ENCODE measurements at regions not wholly inside any gene's neighbourhood (a gene's known extent, or its start where the extent isn't known, plus 50 kb on each side); places are given as distances from the start of the nearest gene placed in this dataset.

DNA sequence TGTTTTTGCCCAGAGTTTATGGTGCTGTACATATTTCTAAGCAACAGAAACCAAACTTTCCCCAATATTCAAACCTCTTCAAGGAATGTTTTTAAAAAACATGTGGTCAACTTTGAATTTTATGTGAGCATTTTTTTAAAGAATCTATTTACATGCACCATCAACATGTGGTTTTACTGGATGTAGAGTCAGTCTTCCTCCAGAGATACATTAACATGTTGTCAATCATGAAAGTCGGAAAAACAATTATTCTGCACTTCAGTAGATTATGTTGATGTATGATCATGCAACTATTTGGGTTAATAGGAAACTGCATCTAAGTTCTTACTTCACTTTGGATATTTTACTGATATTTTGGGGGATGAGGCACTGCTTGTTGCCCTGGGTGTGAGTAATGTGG is 208.6 kb downstream of the FOXL1 start (continued):
- no peak for TF ChIP-seq NR2F2 (IDR thresholded peaks at IDR 0.05)
- TF ChIP-seq, protein P1, sequence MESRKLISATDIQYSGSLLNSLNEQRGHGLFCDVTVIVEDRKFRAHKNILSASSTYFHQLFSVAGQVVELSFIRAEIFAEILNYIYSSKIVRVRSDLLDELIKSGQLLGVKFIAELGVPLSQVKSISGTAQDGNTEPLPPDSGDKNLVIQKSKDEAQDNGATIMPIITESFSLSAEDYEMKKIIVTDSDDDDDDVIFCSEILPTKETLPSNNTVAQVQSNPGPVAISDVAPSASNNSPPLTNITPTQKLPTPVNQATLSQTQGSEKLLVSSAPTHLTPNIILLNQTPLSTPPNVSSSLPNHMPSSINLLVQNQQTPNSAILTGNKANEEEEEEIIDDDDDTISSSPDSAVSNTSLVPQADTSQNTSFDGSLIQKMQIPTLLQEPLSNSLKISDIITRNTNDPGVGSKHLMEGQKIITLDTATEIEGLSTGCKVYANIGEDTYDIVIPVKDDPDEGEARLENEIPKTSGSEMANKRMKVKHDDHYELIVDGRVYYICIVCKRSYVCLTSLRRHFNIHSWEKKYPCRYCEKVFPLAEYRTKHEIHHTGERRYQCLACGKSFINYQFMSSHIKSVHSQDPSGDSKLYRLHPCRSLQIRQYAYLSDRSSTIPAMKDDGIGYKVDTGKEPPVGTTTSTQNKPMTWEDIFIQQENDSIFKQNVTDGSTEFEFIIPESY (IDR thresholded peaks at IDR 0.05), result no peak
- TF ChIP-seq FOXA2 (IDR thresholded peaks at IDR 0.05), result no peak
- no peak for TF ChIP-seq TAF1 (conservative IDR thresholded peaks at IDR 0.05)
- TF ChIP-seq, protein P2, sequence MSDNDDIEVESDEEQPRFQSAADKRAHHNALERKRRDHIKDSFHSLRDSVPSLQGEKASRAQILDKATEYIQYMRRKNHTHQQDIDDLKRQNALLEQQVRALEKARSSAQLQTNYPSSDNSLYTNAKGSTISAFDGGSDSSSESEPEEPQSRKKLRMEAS (IDR thresholded peaks at IDR 0.05), result no peak
- TF ChIP-seq SP1 (IDR thresholded peaks at IDR 0.05), result no peak
- no peak for TF ChIP-seq RAD21 (IDR thresholded peaks at IDR 0.05)
- no peak for TF ChIP-seq HNF4A (conservative IDR thresholded peaks at IDR 0.05)
- TF ChIP-seq YY1 (IDR thresholded peaks at IDR 0.05), result no peak

DNA sequence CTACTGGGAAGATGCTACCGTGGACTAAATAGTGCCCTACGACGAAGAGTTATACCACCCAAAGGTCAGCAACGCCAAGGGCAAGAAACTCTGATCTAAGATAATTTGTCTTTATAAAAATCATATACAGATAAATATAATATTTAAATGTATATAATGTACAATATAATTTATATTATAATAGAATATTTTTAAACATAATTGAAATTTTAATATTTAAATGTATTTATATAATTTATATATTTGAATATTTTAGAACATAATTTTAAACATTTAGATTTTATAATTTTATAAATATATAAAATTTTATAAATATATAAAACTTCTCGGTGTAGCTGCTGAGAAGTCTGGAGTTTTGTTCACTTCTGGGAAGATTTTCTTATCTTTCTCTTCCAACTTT is 209.2 kb downstream of the FOXL1 start:
- no peaks in the 10 kb centered on the region for H3K9me3 ChIP-seq (ENCODE audit: control insufficient read depth in 4 of 4, low read length in 3 of 4)
- no peak overlapping the region for H3K4me3 ChIP-seq (ENCODE audit: low read depth in 1 of 3, low read length in 3 of 3)
- H3K27ac ChIP-seq (ENCODE audit: low read depth in 1 of 2, low read length in 2 of 2), result no peak overlapping the region
- peaks cover 0 to 11% (median 3%) of the 10 kb centered on the region in 4 donors for H3K27me3 ChIP-seq (ENCODE audit: control insufficient read depth in 4 of 4, insufficient read depth in 4 of 4, low read length in 3 of 4)
- DNase-seq (ENCODE audit: low spot score), result no peak
- TF ChIP-seq NR2F2 (IDR thresholded peaks at IDR 0.05) (no peak), SP1 (IDR thresholded peaks at IDR 0.05) (no peak)
- WGBS, result 79% methylated on average over 5 of the region's 5 CpGs
- no peak overlapping the region for H3K9ac ChIP-seq (ENCODE audit: low read depth in 1 of 2, low read length in 2 of 2)
- no peaks in the 10 kb centered on the region for H3K4me1 ChIP-seq (ENCODE audit: control insufficient read depth in 4 of 4, insufficient read depth in 4 of 4, low read length in 3 of 4)
- no peaks in the 10 kb centered on the region for H3K36me3 ChIP-seq (ENCODE audit: control insufficient read depth in 4 of 4, insufficient read depth in 3 of 4, low read depth in 1 of 4, low read length in 3 of 4)

DNA sequence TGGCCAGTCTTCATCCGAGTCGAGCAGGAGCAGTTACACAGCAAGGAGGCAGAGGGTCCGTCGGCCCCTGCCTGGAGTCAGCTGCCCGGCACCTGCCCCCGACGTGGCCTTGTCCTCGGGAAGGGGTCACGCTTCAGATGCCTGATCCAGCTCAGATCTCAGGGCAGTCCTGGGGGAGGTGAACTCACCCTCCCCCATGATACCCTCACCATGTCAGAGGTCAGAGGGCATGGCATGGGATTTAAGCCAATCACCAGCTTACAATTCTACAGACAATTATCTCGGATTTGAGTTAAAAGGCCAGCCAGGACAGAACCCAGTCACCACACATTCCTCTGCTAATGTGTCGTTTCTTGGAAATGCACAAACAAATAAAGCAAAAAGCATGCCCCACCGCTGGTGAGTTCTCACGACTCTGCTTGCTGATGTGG is 211.3 kb downstream of the FOXL1 start:
- Histone ChIP-seq H3K9ac (ENCODE audit: low read depth in 1 of 2, low read length in 2 of 2) (no peak overlapping the region), H3K4me1 (ENCODE audit: control insufficient read depth in 4 of 4, insufficient read depth in 4 of 4, low read length in 3 of 4) (no peaks in the 10 kb centered on the region), H3K36me3 (ENCODE audit: control insufficient read depth in 4 of 4, insufficient read depth in 3 of 4, low read depth in 1 of 4, low read length in 3 of 4) (no peaks in the 10 kb centered on the region), H3K4me3 (ENCODE audit: low read depth in 1 of 3, low read length in 3 of 3) (no peak overlapping the region), H3K9me3 (ENCODE audit: control insufficient read depth in 4 of 4, low read length in 3 of 4) (no peaks in the 10 kb centered on the region), H3K27ac (ENCODE audit: low read depth in 1 of 2, low read length in 2 of 2) (no peak overlapping the region), H3K27me3 (ENCODE audit: control insufficient read depth in 4 of 4, insufficient read depth in 4 of 4, low read length in 3 of 4) (peaks cover 0 to 13% (median 3%) of the 10 kb centered on the region in 4 donors)
- WGBS, result 37% methylated on average over 13 of the region's 13 CpGs
- TF ChIP-seq YY1 (IDR thresholded peaks at IDR 0.05) (no peak), FOXA1 (IDR thresholded peaks at IDR 0.05) (no peak), HNF4A (conservative IDR thresholded peaks at IDR 0.05) (no peak)
- TF ChIP-seq, protein P1 (IDR thresholded peaks at IDR 0.05), result no peak
- no peak for DNase-seq (ENCODE audit: low spot score)

DNA sequence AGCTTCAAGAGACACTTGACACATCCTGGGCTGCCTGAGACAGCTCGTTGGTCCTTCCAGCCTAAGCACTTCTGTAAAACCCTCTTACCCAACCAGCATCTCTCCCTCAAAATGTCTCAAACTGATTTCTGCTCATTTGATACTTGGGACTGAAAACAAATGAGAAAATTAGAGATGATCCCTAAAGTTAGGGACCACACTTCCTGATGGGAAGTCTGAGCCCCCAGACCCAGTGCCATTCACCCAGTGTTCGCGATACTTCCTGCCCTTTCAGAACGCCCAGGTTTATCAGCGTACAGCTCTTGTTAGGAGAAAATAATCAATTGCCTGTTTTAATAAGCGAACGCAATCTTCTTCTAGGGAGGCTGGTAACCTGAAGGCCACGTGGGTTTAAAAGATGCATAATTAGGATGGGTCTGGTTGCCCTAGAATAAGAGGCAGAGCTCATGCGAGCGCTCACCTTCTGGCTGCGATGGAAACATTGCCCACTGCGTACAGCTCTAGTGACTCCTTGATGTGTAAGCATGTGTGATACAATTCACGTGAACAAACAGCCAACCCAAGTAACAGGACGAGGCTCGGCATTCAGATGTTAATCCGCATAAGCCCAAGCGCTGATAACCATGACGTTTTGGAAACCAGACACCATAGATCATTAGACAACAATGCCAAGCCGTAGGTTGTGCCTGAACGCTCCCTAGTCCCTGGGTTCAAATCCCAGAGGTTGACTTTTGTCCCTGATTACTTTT is 213.1 kb downstream of the FOXL1 start:
- H3K27me3 ChIP-seq (ENCODE audit: control insufficient read depth in 4 of 4, insufficient read depth in 4 of 4, low read length in 3 of 4), result peaks cover 0 to 14% (median 3%) of the 10 kb centered on the region in 4 donors
- WGBS, result 54% methylated on average over 20 of the region's 20 CpGs
- H3K4me3 ChIP-seq (ENCODE audit: low read depth in 1 of 3, low read length in 3 of 3), result no peak overlapping the region
- TF ChIP-seq, protein P2 (IDR thresholded peaks at IDR 0.05), result no peak
- TF ChIP-seq HNF4G (IDR thresholded peaks at IDR 0.05) (no peak), GABPA (IDR thresholded peaks at IDR 0.05 in 1 of 2, conservative IDR thresholded peaks at IDR 0.05 in 1 of 2) (no peak), EGR1 (IDR thresholded peaks at IDR 0.05; ENCODE audit: low read depth in 2 of 2) (no peak), HNF4A (conservative IDR thresholded peaks at IDR 0.05) (no peak), FOXA1 (IDR thresholded peaks at IDR 0.05) (no peak)
- TF ChIP-seq, protein P3, sequence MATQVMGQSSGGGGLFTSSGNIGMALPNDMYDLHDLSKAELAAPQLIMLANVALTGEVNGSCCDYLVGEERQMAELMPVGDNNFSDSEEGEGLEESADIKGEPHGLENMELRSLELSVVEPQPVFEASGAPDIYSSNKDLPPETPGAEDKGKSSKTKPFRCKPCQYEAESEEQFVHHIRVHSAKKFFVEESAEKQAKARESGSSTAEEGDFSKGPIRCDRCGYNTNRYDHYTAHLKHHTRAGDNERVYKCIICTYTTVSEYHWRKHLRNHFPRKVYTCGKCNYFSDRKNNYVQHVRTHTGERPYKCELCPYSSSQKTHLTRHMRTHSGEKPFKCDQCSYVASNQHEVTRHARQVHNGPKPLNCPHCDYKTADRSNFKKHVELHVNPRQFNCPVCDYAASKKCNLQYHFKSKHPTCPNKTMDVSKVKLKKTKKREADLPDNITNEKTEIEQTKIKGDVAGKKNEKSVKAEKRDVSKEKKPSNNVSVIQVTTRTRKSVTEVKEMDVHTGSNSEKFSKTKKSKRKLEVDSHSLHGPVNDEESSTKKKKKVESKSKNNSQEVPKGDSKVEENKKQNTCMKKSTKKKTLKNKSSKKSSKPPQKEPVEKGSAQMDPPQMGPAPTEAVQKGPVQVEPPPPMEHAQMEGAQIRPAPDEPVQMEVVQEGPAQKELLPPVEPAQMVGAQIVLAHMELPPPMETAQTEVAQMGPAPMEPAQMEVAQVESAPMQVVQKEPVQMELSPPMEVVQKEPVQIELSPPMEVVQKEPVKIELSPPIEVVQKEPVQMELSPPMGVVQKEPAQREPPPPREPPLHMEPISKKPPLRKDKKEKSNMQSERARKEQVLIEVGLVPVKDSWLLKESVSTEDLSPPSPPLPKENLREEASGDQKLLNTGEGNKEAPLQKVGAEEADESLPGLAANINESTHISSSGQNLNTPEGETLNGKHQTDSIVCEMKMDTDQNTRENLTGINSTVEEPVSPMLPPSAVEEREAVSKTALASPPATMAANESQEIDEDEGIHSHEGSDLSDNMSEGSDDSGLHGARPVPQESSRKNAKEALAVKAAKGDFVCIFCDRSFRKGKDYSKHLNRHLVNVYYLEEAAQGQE (IDR thresholded peaks at IDR 0.05), result no peak
- TF ChIP-seq, protein P4, sequence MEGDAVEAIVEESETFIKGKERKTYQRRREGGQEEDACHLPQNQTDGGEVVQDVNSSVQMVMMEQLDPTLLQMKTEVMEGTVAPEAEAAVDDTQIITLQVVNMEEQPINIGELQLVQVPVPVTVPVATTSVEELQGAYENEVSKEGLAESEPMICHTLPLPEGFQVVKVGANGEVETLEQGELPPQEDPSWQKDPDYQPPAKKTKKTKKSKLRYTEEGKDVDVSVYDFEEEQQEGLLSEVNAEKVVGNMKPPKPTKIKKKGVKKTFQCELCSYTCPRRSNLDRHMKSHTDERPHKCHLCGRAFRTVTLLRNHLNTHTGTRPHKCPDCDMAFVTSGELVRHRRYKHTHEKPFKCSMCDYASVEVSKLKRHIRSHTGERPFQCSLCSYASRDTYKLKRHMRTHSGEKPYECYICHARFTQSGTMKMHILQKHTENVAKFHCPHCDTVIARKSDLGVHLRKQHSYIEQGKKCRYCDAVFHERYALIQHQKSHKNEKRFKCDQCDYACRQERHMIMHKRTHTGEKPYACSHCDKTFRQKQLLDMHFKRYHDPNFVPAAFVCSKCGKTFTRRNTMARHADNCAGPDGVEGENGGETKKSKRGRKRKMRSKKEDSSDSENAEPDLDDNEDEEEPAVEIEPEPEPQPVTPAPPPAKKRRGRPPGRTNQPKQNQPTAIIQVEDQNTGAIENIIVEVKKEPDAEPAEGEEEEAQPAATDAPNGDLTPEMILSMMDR (IDR thresholded peaks at IDR 0.05; ENCODE audit: low read depth, low read length, missing input control), result no peak

More for the DNA sequence above, 213.1 kb downstream of the FOXL1 start:
- H3K9me3 ChIP-seq (ENCODE audit: control insufficient read depth in 4 of 4, low read length in 3 of 4), result no peaks in the 10 kb centered on the region
- no peaks in the 10 kb centered on the region for H3K4me1 ChIP-seq (ENCODE audit: control insufficient read depth in 4 of 4, insufficient read depth in 4 of 4, low read length in 3 of 4)
- no peak for DNase-seq (ENCODE audit: low spot score)
- H3K36me3 ChIP-seq (ENCODE audit: control insufficient read depth in 4 of 4, insufficient read depth in 3 of 4, low read depth in 1 of 4, low read length in 3 of 4), result no peaks in the 10 kb centered on the region
- H3K27ac ChIP-seq (ENCODE audit: low read depth in 1 of 2, low read length in 2 of 2), result no peak overlapping the region
- no peak overlapping the region for H3K9ac ChIP-seq (ENCODE audit: low read depth in 1 of 2, low read length in 2 of 2)

Measured in liver (tissue), 8 donors.